Astrocyte of the spinal cord (primary cell): ENCODE measurements at regions not wholly inside any gene's neighbourhood (a gene's known extent, or its start where the extent isn't known, plus 50 kb on each side); places are given as distances from the start of the nearest gene placed in this dataset.

Experiments
- DNase-seq: peaks from one replicate; pipeline ENCODE4 v3.0.0; 2011; ENCODE audit warnings: low read depth, low spot score
- H3K4me3 ChIP-seq: 2 replicates; pipeline ENCODE4 v1.5.1; 2011; ENCODE audit warnings: low read depth, mild to moderate bottlenecking, low read length, moderate library complexity
- in situ Hi-C: cut with HindIII; loops from 2 replicates; pipeline ENCODE4 v1.10.0; 2017; ENCODE audit warnings: low sequenced_read_pairs
- TF ChIP-seq, protein P1 (sequence below): IDR thresholded peaks from 2 replicates; pipeline ENCODE4 v1.5.1; 2012; ENCODE audit warnings: low read depth, mild to moderate bottlenecking, low read length, inconsistent platforms

DNA sequence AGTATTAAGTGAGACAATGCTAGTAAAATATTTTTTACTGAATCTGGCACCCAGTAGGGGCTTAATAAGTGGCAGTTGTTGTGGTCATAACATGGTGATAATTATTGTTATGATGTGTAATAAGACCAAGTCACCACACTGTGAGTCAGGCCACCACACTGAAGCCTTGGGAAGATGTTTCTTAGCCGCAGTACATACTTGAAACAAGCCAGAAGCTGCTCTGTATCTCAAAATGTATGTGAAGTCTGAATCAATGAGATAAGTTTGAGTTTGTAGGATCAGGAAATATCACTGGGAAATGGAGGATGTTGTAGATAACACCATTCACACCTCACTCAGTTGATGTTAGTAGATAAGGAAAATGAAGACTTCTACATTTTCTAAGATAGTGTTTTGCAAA, 51.3 kb upstream of the PTPN3 start:
- DNase-seq, result no peak
- no peak overlapping the region for H3K4me3 ChIP-seq
- in situ Hi-C loops, result no loop called here
- TF ChIP-seq, protein P1, sequence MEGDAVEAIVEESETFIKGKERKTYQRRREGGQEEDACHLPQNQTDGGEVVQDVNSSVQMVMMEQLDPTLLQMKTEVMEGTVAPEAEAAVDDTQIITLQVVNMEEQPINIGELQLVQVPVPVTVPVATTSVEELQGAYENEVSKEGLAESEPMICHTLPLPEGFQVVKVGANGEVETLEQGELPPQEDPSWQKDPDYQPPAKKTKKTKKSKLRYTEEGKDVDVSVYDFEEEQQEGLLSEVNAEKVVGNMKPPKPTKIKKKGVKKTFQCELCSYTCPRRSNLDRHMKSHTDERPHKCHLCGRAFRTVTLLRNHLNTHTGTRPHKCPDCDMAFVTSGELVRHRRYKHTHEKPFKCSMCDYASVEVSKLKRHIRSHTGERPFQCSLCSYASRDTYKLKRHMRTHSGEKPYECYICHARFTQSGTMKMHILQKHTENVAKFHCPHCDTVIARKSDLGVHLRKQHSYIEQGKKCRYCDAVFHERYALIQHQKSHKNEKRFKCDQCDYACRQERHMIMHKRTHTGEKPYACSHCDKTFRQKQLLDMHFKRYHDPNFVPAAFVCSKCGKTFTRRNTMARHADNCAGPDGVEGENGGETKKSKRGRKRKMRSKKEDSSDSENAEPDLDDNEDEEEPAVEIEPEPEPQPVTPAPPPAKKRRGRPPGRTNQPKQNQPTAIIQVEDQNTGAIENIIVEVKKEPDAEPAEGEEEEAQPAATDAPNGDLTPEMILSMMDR, result no peak

DNA sequence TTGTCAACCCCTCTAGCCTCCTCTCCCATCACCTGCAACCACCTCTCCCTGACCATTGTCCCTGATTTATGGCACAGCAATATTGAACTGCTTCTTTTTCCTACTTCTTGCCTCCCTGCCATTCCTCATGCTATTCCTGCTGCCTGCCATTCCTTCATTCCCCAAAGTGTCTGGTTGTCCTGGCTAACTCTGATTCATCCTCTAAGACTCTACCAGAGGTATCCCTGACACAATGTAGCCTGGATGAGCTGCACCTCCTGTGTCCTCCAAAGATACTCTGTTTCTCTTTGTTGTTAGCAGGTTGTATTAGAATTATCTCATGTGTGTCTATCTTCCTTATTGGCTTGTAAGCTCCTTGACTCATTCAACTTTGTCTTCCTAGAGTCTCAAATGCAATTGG, 53.5 kb upstream of the PTPN3 start:
- in situ Hi-C loops, result no loop called here
- H3K4me3 ChIP-seq, result no peak overlapping the region
- DNase-seq, result no peak
- TF ChIP-seq, protein P1, result no peak

DNA sequence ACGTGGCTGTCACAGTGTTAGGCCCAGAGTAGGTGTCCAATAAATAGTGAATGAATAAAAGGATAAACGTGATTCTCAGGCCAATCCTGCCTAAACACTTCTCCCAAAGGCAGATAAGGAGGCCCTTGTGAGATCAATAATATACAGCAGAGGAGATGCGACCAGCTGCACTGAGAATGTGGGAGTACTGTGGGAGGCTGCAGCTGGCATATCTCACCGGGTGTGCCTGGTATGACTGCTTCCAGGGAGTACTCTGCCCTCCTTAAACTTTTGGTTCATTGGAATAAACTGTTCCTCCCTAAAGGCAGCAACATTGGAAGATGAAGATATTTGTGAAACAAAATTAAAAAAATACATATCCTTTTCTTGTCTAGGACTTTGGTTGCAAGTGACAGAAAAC, 57.1 kb upstream of the PTPN3 start:
- in situ Hi-C loops, result no loop called here
- no peak overlapping the region for H3K4me3 ChIP-seq
- DNase-seq, result no peak
- TF ChIP-seq, protein P1, result no peak

DNA sequence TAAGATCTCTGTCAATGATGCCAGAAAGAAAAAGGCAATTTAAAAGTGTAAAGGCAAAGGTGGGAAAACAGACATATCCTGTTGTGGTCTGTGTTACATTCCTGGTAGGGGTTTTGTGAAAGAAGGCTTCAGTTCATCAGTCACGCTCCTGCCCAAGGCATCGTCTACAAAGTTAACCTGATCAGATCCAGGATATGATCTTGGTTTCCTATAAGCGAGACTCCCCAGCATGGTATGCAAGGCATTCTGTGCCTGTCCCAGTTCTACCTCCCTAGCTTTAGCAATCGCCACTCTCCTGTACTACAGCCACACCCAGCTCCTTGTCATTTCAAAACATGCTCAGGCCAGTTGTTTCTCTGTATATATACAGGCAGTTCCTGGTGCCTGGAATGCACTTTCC, 58.0 kb upstream of the PTPN3 start:
- TF ChIP-seq, protein P1, result no peak
- in situ Hi-C loops, result no loop called here
- H3K4me3 ChIP-seq, result no peak overlapping the region
- DNase-seq, result no peak

DNA sequence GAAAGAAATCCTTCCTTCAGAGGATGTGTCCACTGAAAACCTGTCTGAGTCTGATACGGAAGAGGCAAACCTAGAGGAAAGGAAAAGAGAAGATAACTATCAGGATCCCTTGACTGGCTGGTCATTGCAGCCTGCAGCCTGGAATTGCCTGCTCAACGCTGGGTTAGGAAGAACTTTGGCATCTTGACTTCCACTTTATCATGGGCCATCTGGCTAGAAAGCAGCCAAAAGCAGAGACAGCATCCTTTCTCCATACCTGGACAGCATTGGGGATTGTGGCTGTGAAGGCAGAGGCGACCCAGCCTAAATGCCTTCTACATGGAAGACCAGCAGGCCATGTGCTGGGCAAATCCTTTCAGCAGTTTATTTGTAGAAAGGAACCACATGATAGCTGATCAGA, 58.7 kb upstream of the PTPN3 start:
- H3K4me3 ChIP-seq, result no peak overlapping the region
- TF ChIP-seq, protein P1, result no peak
- DNase-seq, result no peak
- in situ Hi-C loops, result no loop called here

DNA sequence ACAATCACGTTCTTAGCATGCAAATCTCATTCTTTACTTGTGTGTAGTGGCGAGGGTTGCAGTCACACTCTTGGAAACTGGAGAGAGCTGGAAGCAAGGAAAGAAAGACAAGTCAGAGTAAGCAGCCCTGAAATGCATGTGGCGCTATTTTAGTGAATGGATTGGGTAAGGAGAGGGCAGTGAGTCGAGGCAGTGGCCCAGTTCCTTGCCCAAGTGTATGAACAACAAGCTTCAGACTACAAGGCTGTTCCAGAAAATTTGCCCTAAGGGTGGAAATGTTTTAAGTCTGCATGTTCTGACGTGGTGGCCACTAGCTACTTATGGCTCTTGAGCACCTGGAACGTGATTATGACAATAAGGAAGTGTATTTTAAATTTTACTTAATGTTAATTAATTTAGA, 59.4 kb upstream of the PTPN3 start:
- DNase-seq, result no peak
- no peak overlapping the region for H3K4me3 ChIP-seq
- in situ Hi-C loops, result no loop called here
- TF ChIP-seq, protein P1, result no peak

DNA sequence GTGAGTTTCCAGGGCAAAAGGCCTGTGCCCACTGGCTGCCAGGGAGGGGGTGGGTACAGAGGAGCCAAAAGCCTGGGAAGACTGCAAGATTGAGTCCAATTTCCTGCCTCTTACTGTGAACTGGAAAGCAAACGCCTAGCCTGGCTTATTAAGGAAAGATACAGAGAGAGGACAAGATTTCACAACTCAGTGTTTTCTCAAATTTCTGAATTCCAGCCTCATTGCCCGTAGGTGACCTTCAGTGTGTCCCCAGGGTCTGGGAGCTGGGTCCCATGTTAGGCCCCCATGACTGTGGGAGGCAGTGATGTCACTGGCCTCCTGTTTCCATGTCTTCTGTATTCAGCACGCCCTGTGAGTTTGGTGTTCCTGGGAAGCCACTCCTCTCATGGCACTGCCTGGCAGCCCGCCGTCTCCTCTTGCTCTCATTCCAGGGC, 60.6 kb upstream of the PTPN3 start:
- TF ChIP-seq, protein P1, result no peak
- in situ Hi-C loops, result no loop called here
- H3K4me3 ChIP-seq, result no peak overlapping the region
- no peak for DNase-seq
